Stimulated activated naive CD4-positive, alpha-beta T cell treated with Interleukin-2 at 50 U/mL for 16 hours (primary cell): ENCODE measurements at regions not wholly inside any gene's neighbourhood (a gene's known extent, or its start where the extent isn't known, plus 50 kb on each side); places are given as distances from the start of the nearest gene placed in this dataset.

Source experiments
- DNase-seq: peaks from one replicate; lab custom pipeline; 2025; lab: John Stamatoyannopoulos, UW

- DNase-seq = no peak
These were observed 414.7 kb upstream of the PIK3C3 start for GRCh38 chr18:41540237-41540871.

- DNase-seq = no peak
These were observed 416.3 kb upstream of the PIK3C3 start for GRCh38 chr18:41538751-41539150.

- DNase-seq = no peak
These were observed 417.4 kb upstream of the PIK3C3 start for GRCh38 chr18:41537666-41538065.

GRCh38 chr18:41532344-41533086 is 422.5 kb upstream of the PIK3C3 start:
- DNase-seq = no peak

GRCh38 chr18:41530970-41531369 is 424.1 kb upstream of the PIK3C3 start:
- DNase-seq = no peak

GRCh38 chr18:41529093-41529492 is 425.9 kb upstream of the PIK3C3 start:
- no peak for DNase-seq

- DNase-seq = no peak
These were observed 429.0 kb upstream of the PIK3C3 start for GRCh38 chr18:41526054-41526453.

- no peak for DNase-seq
These were observed 430.2 kb upstream of the PIK3C3 start for GRCh38 chr18:41524674-41525470.

GRCh38 chr18:41517142-41517541 is 437.9 kb upstream of the PIK3C3 start:
- no peak for DNase-seq

GRCh38 chr18:41513438-41513837 is 441.6 kb upstream of the PIK3C3 start:
- DNase-seq = no peak

GRCh38 chr18:41504316-41504715 is 450.7 kb upstream of the PIK3C3 start:
- no peak for DNase-seq

GRCh38 chr18:41501848-41502247 is 453.2 kb upstream of the PIK3C3 start:
- no peak for DNase-seq

- no peak for DNase-seq
These were observed 455.7 kb upstream of the PIK3C3 start for GRCh38 chr18:41499345-41499744.

GRCh38 chr18:41490861-41491260 is 464.2 kb upstream of the PIK3C3 start:
- DNase-seq = no peak

- no peak for DNase-seq
These were observed 468.5 kb upstream of the PIK3C3 start for GRCh38 chr18:41486575-41486974.

GRCh38 chr18:41484069-41484468 is 471.0 kb upstream of the PIK3C3 start:
- DNase-seq = no peak

- DNase-seq = no peak
These were observed 472.5 kb upstream of the PIK3C3 start for GRCh38 chr18:41482501-41482900.

- DNase-seq = no peak
These were observed 488.4 kb upstream of the PIK3C3 start for GRCh38 chr18:41466436-41467160.

GRCh38 chr18:41465386-41465785 is 489.6 kb upstream of the PIK3C3 start:
- DNase-seq = no peak

GRCh38 chr18:41464278-41464677 is 490.8 kb upstream of the PIK3C3 start:
- no peak for DNase-seq

- no peak for DNase-seq
These were observed 492.1 kb upstream of the PIK3C3 start for GRCh38 chr18:41462946-41463345.

- DNase-seq = no peak
These were observed 493.9 kb upstream of the PIK3C3 start for GRCh38 chr18:41461114-41461513.
